Cerebellar cortex (tissue), 1 donor: ENCODE measurements at regions not wholly inside any gene's neighbourhood (a gene's known extent, or its start where the extent isn't known, plus 50 kb on each side); places are given as distances from the start of the nearest gene placed in this dataset.
A peak's percentile ranks its signal among the peaks of the same experiment; 100 is the strongest.

Source experiments
- DNase-seq: peaks from one replicate; pipeline ENCODE4 v3.0.0-alpha.2; 2015; ENCODE audit warnings: low spot score

DNA sequence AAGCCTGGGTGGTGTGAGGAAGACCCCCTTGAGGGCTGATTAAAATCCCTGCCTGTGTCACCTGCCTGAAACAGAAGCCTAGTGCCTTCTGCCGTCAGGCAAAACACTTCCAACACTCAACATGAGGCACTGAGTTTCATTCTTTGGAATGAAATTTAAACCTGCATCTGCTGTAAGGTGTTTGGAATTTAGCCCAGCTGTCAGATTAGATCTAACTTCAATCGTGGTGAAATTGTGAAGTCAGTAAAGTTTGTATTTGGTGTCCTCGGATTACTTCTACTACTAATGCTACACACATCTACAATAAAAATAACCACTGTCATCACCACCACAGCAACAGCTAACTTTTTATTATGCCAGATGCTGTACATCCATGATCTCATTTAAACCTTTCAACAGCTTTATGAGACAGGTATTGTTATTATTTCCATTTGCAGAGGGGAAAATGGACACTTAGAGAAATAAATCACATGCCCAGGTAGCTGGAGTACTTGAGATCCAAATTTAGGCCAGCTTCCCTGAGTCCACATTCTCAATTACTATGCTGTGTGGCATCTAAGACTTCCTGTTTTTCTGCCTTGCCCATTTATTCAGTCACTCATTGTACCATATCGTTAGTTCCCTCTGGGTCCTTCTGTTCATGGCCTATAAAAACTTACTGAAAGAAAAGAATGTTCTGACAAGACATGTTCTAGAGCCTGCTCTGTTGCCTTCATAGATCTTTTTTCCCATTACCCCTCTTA lies 98.2 kb upstream of the GCFC2 start:
- no peak for DNase-seq

- no peak for DNase-seq
Observed at GRCh38 chr2:75807992-75808391, 97.3 kb upstream of the GCFC2 start.

DNA sequence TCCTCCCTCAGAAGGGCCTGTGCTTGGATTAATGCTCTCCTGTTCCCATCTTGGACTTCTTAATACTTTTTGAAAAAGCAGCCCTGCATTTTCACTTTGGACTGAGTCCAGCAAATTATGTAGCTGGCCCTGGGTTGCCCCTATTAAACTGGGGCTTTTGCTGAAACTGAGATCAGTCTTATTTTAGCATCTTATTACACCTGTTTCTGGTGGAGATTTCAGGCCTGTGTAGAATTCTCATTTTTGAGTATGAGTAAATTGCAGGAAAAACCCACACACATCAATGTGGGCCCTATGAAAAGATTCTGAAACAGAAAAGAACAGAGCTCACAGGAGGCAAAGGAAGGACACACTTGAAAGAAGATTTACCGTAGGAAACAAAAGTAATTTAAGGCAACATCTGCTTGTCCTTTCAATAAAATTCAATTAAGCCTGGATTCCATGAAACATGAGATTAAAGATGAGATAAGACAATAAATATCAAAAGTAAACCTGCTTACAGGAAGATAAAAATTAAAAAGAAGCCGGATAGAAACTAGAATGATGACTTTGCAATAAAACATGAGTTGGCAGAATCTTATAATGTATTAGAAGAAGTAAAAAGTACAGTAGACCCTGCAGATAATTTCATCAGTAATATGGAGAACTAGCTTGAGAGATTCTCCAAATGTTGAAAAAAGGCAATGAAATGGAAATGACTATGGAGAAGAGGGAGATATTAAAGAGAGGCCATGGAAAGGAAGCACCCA lies 90.7 kb upstream of the GCFC2 start:
- no peak for DNase-seq

DNA sequence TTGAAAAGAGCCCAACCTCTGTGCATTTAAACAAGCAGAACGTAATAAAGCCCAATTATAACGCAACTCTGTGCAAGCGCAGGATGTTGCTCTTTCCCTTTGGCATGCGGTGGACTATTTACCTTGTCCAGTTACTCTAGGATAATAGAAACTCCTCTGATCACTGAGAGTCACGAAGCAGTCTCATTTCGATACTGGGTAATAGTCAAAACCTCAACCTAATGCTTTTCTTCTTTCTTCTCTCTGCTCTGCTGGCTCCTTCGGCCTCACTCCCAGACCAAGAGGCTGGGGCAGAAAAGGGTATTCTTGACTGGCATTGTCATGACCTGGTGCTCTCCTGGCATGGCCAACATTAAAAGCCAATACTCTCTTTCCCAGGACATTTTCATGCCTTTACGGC lies 89.7 kb upstream of the GCFC2 start:
- DNase-seq, result no peak

- no peak for DNase-seq
Observed at GRCh38 chr2:75799859-75800258, 89.1 kb upstream of the GCFC2 start.

DNA sequence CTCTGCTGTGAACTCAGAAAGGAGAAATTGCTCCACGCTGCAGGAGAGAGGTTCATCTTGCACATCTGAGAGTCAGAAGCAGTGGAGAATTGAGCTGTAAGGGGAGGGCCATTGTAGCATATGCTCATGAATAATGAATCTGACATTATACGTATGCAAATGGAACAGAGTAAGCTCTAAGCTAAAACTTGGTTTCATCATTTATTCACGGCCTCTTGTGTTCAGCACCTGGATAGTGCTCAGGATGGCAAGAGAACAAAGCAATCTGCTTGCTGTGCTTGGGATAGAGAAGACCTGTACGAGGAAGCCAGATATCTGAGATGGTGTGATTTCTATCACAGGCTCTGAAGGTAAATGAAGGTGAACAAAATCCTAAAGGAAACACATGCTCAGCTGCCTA lies 87.9 kb upstream of the GCFC2 start:
- no peak for DNase-seq

DNA sequence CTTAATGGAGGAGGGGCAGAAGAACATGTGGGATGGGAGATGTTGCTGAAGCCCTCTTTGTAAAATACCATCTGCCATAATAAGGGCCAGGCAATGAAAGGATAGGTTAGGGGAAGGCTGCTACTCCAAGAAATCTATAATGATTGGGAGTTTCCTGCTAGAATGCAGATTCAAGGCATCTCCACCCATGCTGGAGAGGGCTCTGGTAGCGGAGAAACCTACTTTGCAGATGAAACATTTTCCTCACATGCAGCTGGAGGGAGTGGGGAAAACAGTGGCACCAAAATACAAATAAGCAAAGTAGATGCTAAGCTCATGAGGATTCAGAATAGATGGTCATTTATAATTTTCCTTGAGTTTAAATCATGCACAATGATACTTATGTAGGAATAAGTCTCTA lies 82.3 kb upstream of the GCFC2 start:
- DNase-seq, result no peak

GRCh38 chr2:75792146-75792545 lies 81.4 kb upstream of the GCFC2 start:
- no peak for DNase-seq

DNA sequence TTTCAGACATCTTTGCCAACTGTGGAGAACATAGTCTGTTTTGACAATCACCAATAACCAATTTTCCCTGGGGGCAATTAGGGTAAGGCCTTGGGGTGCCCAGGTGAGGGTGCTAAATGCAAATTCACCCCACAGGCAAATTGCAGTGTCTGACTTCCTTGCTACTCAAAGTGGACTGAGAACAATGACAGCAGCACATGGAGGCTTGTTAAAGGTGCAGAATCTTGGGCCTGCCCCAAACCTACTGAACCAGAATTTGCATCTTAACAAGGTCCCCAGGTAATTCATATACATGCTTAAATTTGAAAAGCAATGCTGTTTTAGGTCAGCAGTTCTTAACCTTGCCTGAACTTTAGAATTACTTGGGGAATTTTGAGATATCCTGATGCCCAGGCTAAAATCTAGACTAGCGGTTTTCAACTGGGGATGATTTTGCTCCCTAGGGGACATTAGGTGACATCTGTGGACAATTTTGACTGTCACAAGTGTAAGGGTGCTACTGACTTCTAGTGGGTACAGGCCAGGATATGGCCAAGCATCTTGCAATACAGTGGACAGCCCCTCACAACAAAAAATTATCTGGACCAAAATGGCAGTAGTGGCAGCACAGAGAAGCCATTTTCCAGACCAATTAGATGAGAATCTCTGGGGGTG lies 80.2 kb upstream of the GCFC2 start:
- DNase-seq, result no peak

- no peak for DNase-seq
Observed at GRCh38 chr2:75790121-75790813, 79.6 kb upstream of the GCFC2 start.

DNA sequence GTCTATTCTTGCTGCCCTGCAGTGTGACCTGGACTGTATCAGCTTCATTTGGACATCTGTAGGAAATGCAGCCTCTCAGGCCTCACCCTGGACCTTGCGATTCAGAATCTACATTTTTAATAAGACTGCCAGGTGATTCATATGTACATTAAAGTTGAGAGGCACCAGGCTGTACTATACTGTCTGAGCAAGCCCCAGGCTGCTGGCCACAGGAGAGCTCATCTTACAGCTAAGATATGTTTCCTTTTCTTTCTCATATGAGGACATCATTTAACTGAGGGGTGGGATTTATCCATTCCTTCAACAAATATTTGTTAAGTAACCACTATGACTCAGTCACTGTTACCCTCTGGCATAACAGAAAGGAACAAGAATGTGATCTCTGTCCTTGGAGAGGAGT lies 78.2 kb upstream of the GCFC2 start:
- DNase-seq, result no peak

DNA sequence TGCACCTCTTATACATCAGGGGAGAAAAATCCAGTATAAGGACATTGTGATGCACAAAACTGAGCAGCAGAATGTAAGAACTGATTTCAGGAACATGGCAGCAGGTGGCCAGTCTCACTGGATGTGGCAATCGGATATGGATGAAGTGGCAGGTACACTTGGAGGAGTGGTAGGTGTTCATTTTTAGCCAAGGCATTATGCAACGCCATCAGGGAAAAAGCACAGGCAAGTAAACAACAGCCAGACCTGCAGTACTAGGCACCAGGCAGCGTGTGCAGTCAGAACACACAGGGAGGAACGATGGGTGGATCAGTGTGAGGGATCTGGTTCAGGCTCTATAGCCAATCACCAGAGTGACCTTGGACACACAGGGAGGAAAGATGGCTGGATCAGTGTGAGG lies 77.4 kb upstream of the GCFC2 start:
- DNase-seq, result no peak

- peak; percentile 35 for DNase-seq
Observed at GRCh38 chr2:75787532-75788132, 76.9 kb upstream of the GCFC2 start.

DNA sequence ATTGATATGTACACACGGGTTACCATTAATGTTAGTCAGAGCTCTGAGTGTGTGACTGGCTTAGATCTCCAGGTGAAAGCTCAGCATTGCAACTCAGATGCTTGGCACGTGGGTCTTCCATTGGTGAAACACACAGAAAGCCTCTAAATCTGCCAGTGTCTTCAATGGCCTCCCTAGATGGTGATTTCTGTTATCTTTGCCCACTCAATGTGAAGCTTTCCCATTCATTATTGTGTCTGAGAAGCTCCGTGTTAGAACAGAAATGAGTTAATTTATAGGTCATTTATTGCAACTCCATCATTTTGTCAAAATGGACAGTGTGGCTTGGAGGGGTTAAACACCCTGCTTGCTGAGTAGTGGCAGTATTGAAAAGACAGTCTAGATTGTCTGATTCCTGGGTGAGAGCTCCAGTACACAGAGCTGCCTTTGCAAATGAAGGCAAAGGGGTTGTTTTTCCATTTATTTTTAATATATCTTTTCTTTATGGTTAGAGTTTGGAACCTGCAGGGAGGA lies 64.7 kb upstream of the GCFC2 start:
- DNase-seq, result no peak

DNA sequence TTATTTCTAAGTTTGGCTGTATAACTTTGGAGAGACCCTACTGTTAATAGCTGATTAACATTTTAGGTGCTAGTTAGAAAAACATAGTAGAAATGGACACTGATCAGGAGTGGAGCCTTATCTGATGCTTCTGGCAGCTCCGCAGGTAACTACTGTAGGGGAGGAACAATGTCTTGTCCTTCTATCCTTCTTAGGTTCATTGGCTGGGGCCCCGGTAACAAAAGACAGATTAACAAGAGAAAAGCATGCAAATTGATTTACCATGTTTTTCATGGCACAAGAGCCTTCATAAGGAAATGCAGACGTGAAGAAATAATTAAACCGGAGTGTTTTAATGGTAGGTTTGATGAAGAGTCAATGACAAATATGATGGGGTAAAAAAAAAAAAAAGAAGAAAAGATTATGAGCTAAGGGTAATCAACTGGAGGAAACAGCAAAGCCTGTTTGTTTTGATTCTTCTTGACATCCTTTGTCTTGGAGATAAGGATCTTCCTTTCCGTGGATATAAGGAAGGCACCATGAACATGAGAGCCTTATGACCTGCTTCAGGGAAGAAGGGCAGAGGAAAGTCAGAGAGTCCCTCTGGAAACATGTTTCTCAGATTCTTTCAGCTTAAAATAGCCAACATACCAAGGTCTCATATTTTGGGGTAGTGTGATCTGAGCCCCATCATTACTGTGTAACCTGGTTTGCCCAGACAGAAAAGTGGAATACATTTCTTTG lies 62.4 kb upstream of the GCFC2 start:
- DNase-seq, result no peak

- DNase-seq, result no peak
Observed at GRCh38 chr2:75765798-75766197, 55.1 kb upstream of the GCFC2 start.

- DNase-seq, result no peak
Observed at GRCh38 chr2:75764611-75765010, 53.9 kb upstream of the GCFC2 start.
